Endothelial cell of umbilical vein (primary cell): ENCODE measurements at regions not wholly inside any gene's neighbourhood (a gene's known extent, or its start where the extent isn't known, plus 50 kb on each side); places are given as distances from the start of the nearest gene placed in this dataset.

ENCODE experiments used
- BruUV-seq: library from RNA; stranded (reverse); fragments of 400-500 nt; replicated peaks from 2 replicates; lab custom pipeline; 2021; lab: Mats Ljungman, UMichigan
- CTCF ChIA-PET: fragments of 300-600, 350-600 bp; sonication (Branson Sonifier 250); formaldehyde crosslinking; loops from one replicate; lab custom pipeline; 2021; ENCODE audit warnings: antibody characterized with exemption, inconsistent platforms; lab: Charles Lee
- POLR2A ChIA-PET: fragments of 300-600, 350-600 bp; sonication (Branson Sonifier 250); formaldehyde crosslinking; loops from one replicate; lab custom pipeline; 2021; ENCODE audit warnings: antibody characterized with exemption, inconsistent platforms; lab: Charles Lee
- DNase-seq: peaks from one replicate; pipeline ENCODE4 v3.0.0-alpha.2; 2011; ENCODE audit warnings: low read depth, low spot score
- FAIRE-seq: peaks from 2 replicates; lab custom pipeline; 2011; peaks lifted over from hg19 to GRCh38; lab: Jason Lieb, UNC
- H2AFZ ChIP-seq: 2 replicates; pipeline ENCODE4 v1.6.0; 2012; ENCODE audit warnings: low read depth, low read length, control low read depth, inconsistent platforms
- H3K27ac ChIP-seq: 2 replicates; pipeline ENCODE4 v1.5.1; 2011; ENCODE audit warnings: low read depth, mild to moderate bottlenecking, control low read depth, low read length, moderate library complexity; ENCODE audit not compliant: insufficient read depth
- H3K27me3 ChIP-seq, 2 experiments: 2 replicates each; pipeline versions ENCODE4 v1.6.0 to v1.6.1; 2011; ENCODE audit warnings: low read length in 2 of 2, mixed read lengths in 1 of 2; ENCODE audit not compliant: control insufficient read depth in 2 of 2, insufficient read depth in 2 of 2
- H3K36me3 ChIP-seq, 2 experiments: 2 replicates in 1 of 2; 3 replicates in 1 of 2; pipeline ENCODE4 v1.5.1; 2011; ENCODE audit warnings: low read length in 2 of 2, mild to moderate bottlenecking in 1 of 2, moderate library complexity in 1 of 2; ENCODE audit not compliant: control insufficient read depth in 2 of 2, insufficient read depth in 2 of 2; ENCODE audit errors: extremely low read depth in 1 of 2
- H3K4me1 ChIP-seq: 3 replicates; pipeline ENCODE4 v1.5.1; 2011; ENCODE audit warnings: mild to moderate bottlenecking, low read length; ENCODE audit not compliant: control insufficient read depth, insufficient read depth; ENCODE audit errors: extremely low read depth
- H3K4me2 ChIP-seq: 2 replicates; pipeline ENCODE4 v1.6.1; 2011; ENCODE audit warnings: low read length, control low read depth, mixed read lengths; ENCODE audit not compliant: insufficient read depth
- H3K4me3 ChIP-seq, 3 experiments: fragments of 200-600 bp in 1 of 3; sonication (generic), shearing (Covaris generic) in 1 of 3; replicated peaks in 1 of 3; 2 replicates each; pipeline ENCODE4 v1.5.1; 2011 to 2016; ENCODE audit warnings: control low read depth in 3 of 3, low read length in 3 of 3, mild to moderate bottlenecking in 2 of 3, inconsistent platforms in 1 of 3, low read depth in 1 of 3, moderate library complexity in 1 of 3; ENCODE audit not compliant: insufficient read depth in 1 of 3
- H3K79me2 ChIP-seq: 2 replicates; pipeline ENCODE4 v1.6.0; 2012; ENCODE audit warnings: low read length, inconsistent platforms; ENCODE audit not compliant: control insufficient read depth, insufficient read depth
- H3K9ac ChIP-seq: replicated peaks from 2 replicates; pipeline ENCODE3; 2011; ENCODE audit warnings: low read length, control low read depth; ENCODE audit not compliant: insufficient read depth; ENCODE audit errors: extremely low read depth
- H3K9me1 ChIP-seq: replicated peaks from 3 replicates; pipeline ENCODE4 v1.6.0; 2011; ENCODE audit warnings: mild to moderate bottlenecking, low read length; ENCODE audit not compliant: control insufficient read depth, insufficient read depth; ENCODE audit errors: extremely low read depth
- H3K9me3 ChIP-seq: replicated peaks from 2 replicates; pipeline ENCODE4 v1.5.1; 2012; ENCODE audit warnings: low read length, inconsistent platforms; ENCODE audit not compliant: control insufficient read depth, insufficient read depth
- H4K20me1 ChIP-seq: replicated peaks from 2 replicates; pipeline ENCODE3; 2011; ENCODE audit warnings: mild to moderate bottlenecking, low read length; ENCODE audit not compliant: control insufficient read depth, insufficient read depth; ENCODE audit errors: extremely low read depth
- EZH2 ChIP-seq: IDR thresholded peaks from 2 replicates; pipeline ENCODE4 v1.6.1; 2012; ENCODE audit warnings: borderline replicate concordance, low read depth, mild to moderate bottlenecking, moderate library complexity, low read length, inconsistent platforms; ENCODE audit not compliant: severe bottlenecking
- FOS ChIP-seq: IDR thresholded peaks from 2 replicates; pipeline ENCODE4 v1.6.1; 2011; ENCODE audit warnings: mild to moderate bottlenecking, low read length, moderate library complexity, borderline replicate concordance; ENCODE audit not compliant: insufficient read depth
- GATA2 ChIP-seq: IDR thresholded peaks from 2 replicates; pipeline ENCODE4 v1.7.0; 2011; ENCODE audit warnings: low read depth, mild to moderate bottlenecking, moderate library complexity, mixed read lengths, low read length; ENCODE audit not compliant: insufficient read length, insufficient read depth
- JUN ChIP-seq: IDR thresholded peaks from 2 replicates; pipeline ENCODE4 v1.6.1; 2011; ENCODE audit warnings: borderline replicate concordance, low read depth; ENCODE audit not compliant: insufficient read length, insufficient read depth
- MYC ChIP-seq: IDR thresholded peaks from one replicate; pipeline ENCODE4 v1.6.1; 2011; ENCODE audit warnings: mild to moderate bottlenecking, low read depth, low read length
- POLR2A ChIP-seq: IDR thresholded peaks from 2 replicates; pipeline ENCODE4 v1.6.1; 2012; ENCODE audit warnings: low read depth, mild to moderate bottlenecking, control low read depth, low read length
- POLR2AphosphoS5 ChIP-seq: IDR thresholded peaks from 2 replicates; pipeline ENCODE4 v1.6.1; 2012; ENCODE audit warnings: low read depth, mild to moderate bottlenecking, control low read depth, low read length, moderate library complexity; ENCODE audit not compliant: insufficient read depth
- dilution Hi-C: fragments of 300-500 bp; cut with MboI; formaldehyde crosslinking; loops from one replicate; pipeline ENCODE4 v1.15.0; 2019; ENCODE audit warnings: low sequenced_read_pairs; ENCODE audit not compliant: extremely low pct_ligation_motif_present
- intact Hi-C: fragments of 100-400 bp; cut with micrococcal nuclease; formaldehyde crosslinking; loops from one replicate; pipeline ENCODE4 v1.10.0; 2022
- TF ChIP-seq, protein P1 (sequence below), 2 donors: IDR thresholded peaks; 1 replicate in 1 of 2; 2 replicates in 1 of 2; pipeline ENCODE4 v1.5.1; 2011; ENCODE audit warnings: low read length in 2 of 2, mild to moderate bottlenecking in 2 of 2, moderate library complexity in 2 of 2, control low read depth in 1 of 2, inconsistent platforms in 1 of 2, low read depth in 1 of 2; ENCODE audit not compliant: insufficient read depth in 1 of 2; ENCODE audit errors: extremely low read depth in 1 of 2
- TF ChIP-seq, protein P2 (sequence below): IDR thresholded peaks from 2 replicates; pipeline ENCODE4 v1.6.1; 2011; ENCODE audit not compliant: insufficient read depth, insufficient read length

DNA sequence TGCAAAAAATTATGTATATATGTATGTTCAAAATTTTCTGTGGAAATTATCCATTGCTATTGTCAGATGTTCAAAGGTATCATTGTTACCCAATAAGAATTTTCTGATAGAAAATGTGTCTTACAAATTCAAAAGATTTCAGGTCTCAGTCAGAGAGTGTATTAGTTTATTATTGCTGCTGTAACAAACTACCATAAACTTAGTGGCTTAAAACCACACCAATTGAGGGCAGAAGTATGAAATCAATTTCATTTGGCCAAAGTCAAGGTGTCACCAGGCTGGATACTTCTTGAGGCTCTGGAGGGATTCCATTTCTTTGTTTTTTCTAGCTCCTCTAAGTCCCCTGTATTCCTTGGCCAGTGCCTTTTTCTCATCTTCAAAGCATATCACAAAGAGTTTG, 914.4 kb upstream of the ROBO1 start:
- no peak for DNase-seq
- H3K79me2 ChIP-seq, result no peaks in the 10 kb centered on the region
- no peaks in the 10 kb centered on the region for H3K36me3 ChIP-seq
- no peak overlapping the region for H2AFZ ChIP-seq
- TF ChIP-seq POLR2AphosphoS5 (no peak), GATA2 (no peak), JUN (no peak), FOS (no peak)
- no peak overlapping the region for H3K27ac ChIP-seq
- no peak overlapping the region for H3K4me3 ChIP-seq
- no peaks in the 10 kb centered on the region for H3K27me3 ChIP-seq
- no peak overlapping the region for H3K4me2 ChIP-seq
- ChIA-PET POLR2A (no interaction called here), CTCF (interaction anchor here (2.1 kb wide), 1 partner anchor 1164 kb away, joined by 5 read pairs; no protein-coding TSS in a partner anchor)
- BruUV-seq, result no TSS peak
- no peaks in the 10 kb centered on the region for H3K9me3 ChIP-seq
- FAIRE-seq, result no peak
- H4K20me1 ChIP-seq, result no peaks in the 10 kb centered on the region
- dilution Hi-C loops (no loop called here), intact Hi-C loops (no loop called here)
- H3K9me1 ChIP-seq, result no peaks in the 10 kb centered on the region
- H3K9ac ChIP-seq, result no peak overlapping the region
- no peaks in the 10 kb centered on the region for H3K4me1 ChIP-seq

DNA sequence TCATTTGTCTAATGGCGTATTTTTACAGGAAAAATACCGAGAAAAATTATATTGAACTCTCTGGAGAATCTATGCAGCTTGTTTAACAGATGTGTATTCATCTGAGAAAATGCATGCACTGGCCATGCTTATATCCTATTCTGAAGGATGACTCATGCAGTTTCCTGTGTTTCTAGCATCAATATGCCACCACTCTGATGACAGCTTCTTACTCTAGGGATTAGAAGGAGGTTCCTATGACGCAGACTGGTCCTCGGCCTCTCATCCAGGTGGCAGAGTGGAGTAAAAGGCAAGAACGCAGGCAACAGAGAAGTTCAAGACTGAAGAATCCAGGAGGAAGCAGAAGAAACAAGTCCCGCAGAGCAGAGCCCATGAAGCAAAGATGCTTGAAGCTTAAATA, 910.0 kb upstream of the ROBO1 start:
- Histone ChIP-seq H3K9ac (no peak overlapping the region), H3K4me1 (no peaks in the 10 kb centered on the region), H4K20me1 (no peaks in the 10 kb centered on the region), H3K4me3 (no peak overlapping the region), H3K27me3 (no peaks in the 10 kb centered on the region), H2AFZ (no peak overlapping the region), H3K4me2 (no peak overlapping the region), H3K9me1 (no peaks in the 10 kb centered on the region), H3K36me3 (no peaks in the 10 kb centered on the region), H3K79me2 (no peaks in the 10 kb centered on the region), H3K27ac (no peak overlapping the region), H3K9me3 (no peaks in the 10 kb centered on the region)
- TF ChIP-seq JUN (peak; percentile 86), POLR2AphosphoS5 (no peak), FOS (peak; percentile 74), MYC (no peak), EZH2 (no peak), GATA2 (no peak), POLR2A (no peak)
- TF ChIP-seq, protein P1, sequence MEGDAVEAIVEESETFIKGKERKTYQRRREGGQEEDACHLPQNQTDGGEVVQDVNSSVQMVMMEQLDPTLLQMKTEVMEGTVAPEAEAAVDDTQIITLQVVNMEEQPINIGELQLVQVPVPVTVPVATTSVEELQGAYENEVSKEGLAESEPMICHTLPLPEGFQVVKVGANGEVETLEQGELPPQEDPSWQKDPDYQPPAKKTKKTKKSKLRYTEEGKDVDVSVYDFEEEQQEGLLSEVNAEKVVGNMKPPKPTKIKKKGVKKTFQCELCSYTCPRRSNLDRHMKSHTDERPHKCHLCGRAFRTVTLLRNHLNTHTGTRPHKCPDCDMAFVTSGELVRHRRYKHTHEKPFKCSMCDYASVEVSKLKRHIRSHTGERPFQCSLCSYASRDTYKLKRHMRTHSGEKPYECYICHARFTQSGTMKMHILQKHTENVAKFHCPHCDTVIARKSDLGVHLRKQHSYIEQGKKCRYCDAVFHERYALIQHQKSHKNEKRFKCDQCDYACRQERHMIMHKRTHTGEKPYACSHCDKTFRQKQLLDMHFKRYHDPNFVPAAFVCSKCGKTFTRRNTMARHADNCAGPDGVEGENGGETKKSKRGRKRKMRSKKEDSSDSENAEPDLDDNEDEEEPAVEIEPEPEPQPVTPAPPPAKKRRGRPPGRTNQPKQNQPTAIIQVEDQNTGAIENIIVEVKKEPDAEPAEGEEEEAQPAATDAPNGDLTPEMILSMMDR (IDR thresholded peaks at IDR 0.05; ENCODE audit: extremely low read depth in 1 of 2, insufficient read depth in 1 of 2, low read depth in 1 of 2, low read length in 2 of 2), result no peak
- TF ChIP-seq, protein P2, sequence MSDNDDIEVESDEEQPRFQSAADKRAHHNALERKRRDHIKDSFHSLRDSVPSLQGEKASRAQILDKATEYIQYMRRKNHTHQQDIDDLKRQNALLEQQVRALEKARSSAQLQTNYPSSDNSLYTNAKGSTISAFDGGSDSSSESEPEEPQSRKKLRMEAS, result no peak
- CTCF ChIA-PET, result interaction anchor here (0.7 to 3.3 kb wide), 14 partner anchors 9 to 1592 kb away, joined by 3 to 90 read pairs (median 5); no protein-coding TSS in a partner anchor
- DNase-seq (peak; percentile 62), FAIRE-seq (peak; percentile 73)
- no TSS peak for BruUV-seq
- intact Hi-C loops (loop anchor here (1.0 to 10.0 kb wide), 2 partner anchors 483 to 1156 kb away; no protein-coding TSS in a partner anchor), dilution Hi-C loops (no loop called here)
- POLR2A ChIA-PET, result no interaction called here
